ENCODE measurements at regions not wholly inside any gene's neighbourhood (a gene's known extent, or its start where the extent isn't known, plus 50 kb on each side); places are given as distances from the start of the nearest gene placed in this dataset.

GRCh38 chr15:47432826-47433225, 284.5 kb upstream of the SEMA6D start:
- TF ChIP-seq RAD21 (IDR thresholded peaks at IDR 0.05) (no peak), CTCF (IDR thresholded peaks at IDR 0.05; ENCODE audit: low read depth, low read length, missing input control) (no peak), FOXA1 (IDR thresholded peaks at IDR 0.05) (no peak), YY1 (IDR thresholded peaks at IDR 0.05) (no peak), SP1 (IDR thresholded peaks at IDR 0.05) (no peak), REST (IDR thresholded peaks at IDR 0.05) (no peak), ZBTB33 (IDR thresholded peaks at IDR 0.05) (no peak)
